Ascending aorta (tissue), 2 donors: ENCODE measurements at regions not wholly inside any gene's neighbourhood (a gene's known extent, or its start where the extent isn't known, plus 50 kb on each side); places are given as distances from the start of the nearest gene placed in this dataset.

Source experiments
- DNase-seq, 2 donors: peaks; one replicate each; pipeline ENCODE4 v3.0.0-alpha.2; 2019; ENCODE audit warnings: low spot score in 2 of 2
- H3K27ac ChIP-seq, 2 donors: fragments of 200-600 bp; sonication (generic); one replicate each; pipeline ENCODE4 v1.5.1; 2016 to 2017; ENCODE audit warnings: mild to moderate bottlenecking in 1 of 2
- H3K27me3 ChIP-seq: fragments of 200-600 bp; sonication (generic); one replicate; pipeline ENCODE4 v1.5.1; 2017
- H3K36me3 ChIP-seq, 2 donors: fragments of 200-600 bp; sonication (generic); one replicate each; pipeline ENCODE4 v1.5.1; 2016
- H3K4me1 ChIP-seq, 2 donors: fragments of 200-600 bp; sonication (generic); one replicate each; pipeline ENCODE4 v1.5.1; 2016 to 2017; ENCODE audit warnings: mild to moderate bottlenecking in 1 of 2
- H3K4me3 ChIP-seq, 2 donors: fragments of 200-600 bp; sonication (generic); one replicate each; pipeline ENCODE4 v1.5.1; 2016 to 2017; ENCODE audit warnings: mild to moderate bottlenecking in 1 of 2
- H3K9me3 ChIP-seq, 2 donors: fragments of 200-600 bp; sonication (generic); one replicate each; pipeline ENCODE4 v1.5.1; 2016
- intact Hi-C: fragments of 100-400 bp; cut with DNase I; formaldehyde crosslinking; loops from one replicate; pipeline ENCODE4 v1.15.1; 2023
- TF ChIP-seq, protein P1 (sequence below), 3 experiments: fragments of 200-600 bp in 2 of 3; fragments of 450-650 bp in 1 of 3; sonication (generic) in 2 of 3; IDR thresholded peaks; one replicate each; pipeline ENCODE4 v1.5.1; 2016 to 2019; ENCODE audit warnings: antibody characterized with exemption in 3 of 3, mild to moderate bottlenecking in 1 of 3, moderate library complexity in 1 of 3

DNA sequence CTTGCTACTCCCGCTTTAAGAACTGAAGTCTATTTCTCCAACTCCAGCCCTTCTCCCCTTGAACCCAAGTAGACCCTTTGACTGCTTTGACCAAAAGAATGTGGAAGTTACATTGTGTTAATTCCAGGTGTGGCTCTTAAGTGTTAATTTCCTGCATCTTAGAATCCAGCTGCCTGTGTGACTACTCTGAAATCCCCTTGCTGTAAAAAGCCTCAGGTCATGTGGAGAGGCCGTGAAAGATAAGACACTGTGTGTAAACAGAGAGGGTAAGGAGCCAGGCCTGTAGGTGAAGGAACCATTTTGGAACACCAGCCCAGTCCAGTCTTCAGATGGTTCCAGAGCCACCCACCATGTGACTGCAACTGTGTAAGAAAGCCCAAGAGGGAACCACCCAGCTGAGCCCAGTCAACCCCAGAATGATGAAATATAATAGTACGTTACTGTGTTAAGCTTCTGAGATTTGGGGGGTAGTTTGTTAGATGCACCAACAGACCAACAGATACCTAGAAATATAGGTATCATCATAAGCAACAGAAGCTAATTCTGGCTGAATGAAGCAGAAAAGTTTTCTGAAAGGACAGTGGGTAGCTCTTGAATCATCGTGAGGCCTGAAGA is 59.4 kb upstream of the CCDC112 start:
- Histone ChIP-seq H3K4me3 (no peak overlapping the region), H3K36me3 (no peaks in the 10 kb centered on the region), H3K27me3 (no peaks in the 10 kb centered on the region), H3K27ac (no peak overlapping the region), H3K4me1 (no peaks in the 10 kb centered on the region), H3K9me3 (peaks cover 0 to 12% of the 10 kb centered on the region in 2 donors)
- DNase-seq = no peak
- TF ChIP-seq, protein P1, sequence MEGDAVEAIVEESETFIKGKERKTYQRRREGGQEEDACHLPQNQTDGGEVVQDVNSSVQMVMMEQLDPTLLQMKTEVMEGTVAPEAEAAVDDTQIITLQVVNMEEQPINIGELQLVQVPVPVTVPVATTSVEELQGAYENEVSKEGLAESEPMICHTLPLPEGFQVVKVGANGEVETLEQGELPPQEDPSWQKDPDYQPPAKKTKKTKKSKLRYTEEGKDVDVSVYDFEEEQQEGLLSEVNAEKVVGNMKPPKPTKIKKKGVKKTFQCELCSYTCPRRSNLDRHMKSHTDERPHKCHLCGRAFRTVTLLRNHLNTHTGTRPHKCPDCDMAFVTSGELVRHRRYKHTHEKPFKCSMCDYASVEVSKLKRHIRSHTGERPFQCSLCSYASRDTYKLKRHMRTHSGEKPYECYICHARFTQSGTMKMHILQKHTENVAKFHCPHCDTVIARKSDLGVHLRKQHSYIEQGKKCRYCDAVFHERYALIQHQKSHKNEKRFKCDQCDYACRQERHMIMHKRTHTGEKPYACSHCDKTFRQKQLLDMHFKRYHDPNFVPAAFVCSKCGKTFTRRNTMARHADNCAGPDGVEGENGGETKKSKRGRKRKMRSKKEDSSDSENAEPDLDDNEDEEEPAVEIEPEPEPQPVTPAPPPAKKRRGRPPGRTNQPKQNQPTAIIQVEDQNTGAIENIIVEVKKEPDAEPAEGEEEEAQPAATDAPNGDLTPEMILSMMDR (IDR thresholded peaks at IDR 0.05) = no peak
- intact Hi-C loops = no loop called here

- no peak overlapping the region for H3K27ac ChIP-seq
- H3K4me1 ChIP-seq = no peaks in the 10 kb centered on the region
- H3K27me3 ChIP-seq = no peaks in the 10 kb centered on the region
- DNase-seq = no peak
- TF ChIP-seq, protein P1 (IDR thresholded peaks at IDR 0.05) = no peak
- peaks cover 0 to 12% of the 10 kb centered on the region in 2 donors for H3K9me3 ChIP-seq
- no peaks in the 10 kb centered on the region for H3K36me3 ChIP-seq
- intact Hi-C loops = no loop called here
- H3K4me3 ChIP-seq = no peak overlapping the region
These were observed 58.6 kb upstream of the CCDC112 start for GRCh38 chr5:115355095-115355494.

DNA sequence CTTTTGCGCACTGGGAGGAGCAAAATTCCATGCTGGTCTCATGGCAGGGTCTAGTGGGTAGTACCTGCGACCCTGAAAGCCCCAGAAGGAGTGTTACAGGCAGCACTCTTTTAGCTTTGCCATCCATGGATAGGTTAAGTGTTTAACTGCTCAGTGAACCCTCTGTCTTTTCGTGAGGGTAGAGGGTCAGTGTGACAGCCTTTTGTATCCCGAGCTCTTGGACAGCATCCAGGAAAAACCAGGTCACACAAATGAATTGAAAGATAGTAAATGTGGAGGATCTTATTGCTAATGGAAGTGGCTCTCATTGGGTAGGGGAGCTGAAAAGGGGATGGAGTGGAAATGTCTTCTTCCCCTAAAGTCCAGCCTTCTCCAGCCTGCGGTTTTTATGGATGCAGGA is 57.8 kb upstream of the CCDC112 start:
- Histone ChIP-seq H3K4me3 (no peak overlapping the region), H3K36me3 (no peaks in the 10 kb centered on the region), H3K9me3 (peaks cover 0 to 12% of the 10 kb centered on the region in 2 donors), H3K27me3 (no peaks in the 10 kb centered on the region), H3K27ac (no peak overlapping the region), H3K4me1 (no peaks in the 10 kb centered on the region)
- intact Hi-C loops = no loop called here
- TF ChIP-seq, protein P1 (IDR thresholded peaks at IDR 0.05) = no peak
- DNase-seq = no peak

DNA sequence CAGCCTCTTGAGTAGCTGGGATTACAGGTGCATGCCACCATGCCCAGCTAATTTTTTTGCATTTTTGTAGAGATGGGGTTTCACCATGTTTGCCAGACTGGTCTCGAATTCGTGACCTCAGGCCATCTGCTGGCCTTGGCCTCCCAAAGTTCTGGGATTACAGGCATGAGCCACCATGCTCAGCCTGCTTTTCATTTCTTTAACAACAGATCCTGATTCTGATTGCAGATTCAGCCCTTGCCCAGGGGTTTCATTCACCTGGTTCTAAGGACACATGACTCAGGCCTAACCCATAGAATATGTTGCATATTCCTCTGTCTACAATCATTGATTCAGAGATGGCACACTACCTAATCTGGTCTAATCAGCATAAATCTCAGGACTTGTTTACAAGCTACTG is 56.1 kb upstream of the CCDC112 start:
- H3K36me3 ChIP-seq = no peaks in the 10 kb centered on the region
- intact Hi-C loops = no loop called here
- TF ChIP-seq, protein P1 (IDR thresholded peaks at IDR 0.05) = no peak

GRCh38 chr5:115351356-115352195 is 55.1 kb upstream of the CCDC112 start:
- DNase-seq = no peak
- Histone ChIP-seq H3K4me3 (no peak overlapping the region), H3K27ac (no peak overlapping the region), H3K36me3 (no peaks in the 10 kb centered on the region), H3K9me3 (peaks cover 0 to 12% of the 10 kb centered on the region in 2 donors), H3K4me1 (no peaks in the 10 kb centered on the region), H3K27me3 (no peaks in the 10 kb centered on the region)
- TF ChIP-seq, protein P1 (IDR thresholded peaks at IDR 0.05) = no peak
- intact Hi-C loops = no loop called here

More for the DNA sequence above, 56.1 kb upstream of the CCDC112 start:
- DNase-seq = no peak
- peaks cover 0 to 12% of the 10 kb centered on the region in 2 donors for H3K9me3 ChIP-seq
- no peaks in the 10 kb centered on the region for H3K4me1 ChIP-seq
- no peaks in the 10 kb centered on the region for H3K27me3 ChIP-seq
- no peak overlapping the region for H3K27ac ChIP-seq
- H3K4me3 ChIP-seq = no peak overlapping the region
